ENCODE measurements at regions not wholly inside any gene's neighbourhood (a gene's known extent, or its start where the extent isn't known, plus 50 kb on each side); places are given as distances from the start of the nearest gene placed in this dataset.

DNA sequence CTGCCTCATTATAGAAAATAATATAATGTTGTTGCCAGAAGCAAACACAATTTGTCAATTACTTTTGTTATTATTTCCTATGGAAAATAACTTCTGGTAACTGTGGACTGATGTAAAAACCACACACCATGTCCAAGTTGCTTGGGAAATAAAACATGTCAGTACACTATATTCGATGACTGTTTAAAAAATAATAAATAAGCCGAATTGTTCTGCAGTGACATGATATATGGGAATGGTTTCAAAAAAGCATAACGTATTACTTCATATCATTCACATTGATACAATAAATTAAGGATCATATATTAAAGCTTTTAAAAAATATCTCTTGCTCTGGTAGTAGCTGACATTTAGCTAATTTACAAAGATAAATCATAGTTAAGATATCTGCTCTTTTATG, 2062.1 kb downstream of the PCDH9 start:
- DNase-seq (ENCODE audit: low spot score) = no peak
- Histone ChIP-seq H3K9ac (ENCODE audit: low read depth in 1 of 2, low read length in 2 of 2) (no peak overlapping the region), H3K36me3 (ENCODE audit: control insufficient read depth in 4 of 4, insufficient read depth in 3 of 4, low read depth in 1 of 4, low read length in 3 of 4) (no peaks in the 10 kb centered on the region), H3K4me3 (ENCODE audit: low read depth in 1 of 3, low read length in 3 of 3) (no peak overlapping the region), H3K27me3 (ENCODE audit: control insufficient read depth in 4 of 4, insufficient read depth in 4 of 4, low read length in 3 of 4) (no peaks in the 10 kb centered on the region), H3K4me1 (ENCODE audit: control insufficient read depth in 4 of 4, insufficient read depth in 4 of 4, low read length in 3 of 4) (no peaks in the 10 kb centered on the region), H3K27ac (ENCODE audit: low read depth in 1 of 2, low read length in 2 of 2) (no peak overlapping the region), H3K9me3 (ENCODE audit: control insufficient read depth in 4 of 4, low read length in 3 of 4) (no peaks in the 10 kb centered on the region)
- TF ChIP-seq JUND (IDR thresholded peaks at IDR 0.05) (no peak), YY1 (IDR thresholded peaks at IDR 0.05) (no peak), ATF3 (IDR thresholded peaks at IDR 0.05) (no peak), EGR1 (IDR thresholded peaks at IDR 0.05; ENCODE audit: low read depth in 2 of 2) (no peak), HNF4G (IDR thresholded peaks at IDR 0.05) (no peak), FOXA2 (IDR thresholded peaks at IDR 0.05) (no peak), HNF4A (conservative IDR thresholded peaks at IDR 0.05) (no peak), TAF1 (conservative IDR thresholded peaks at IDR 0.05) (no peak), FOXA1 (IDR thresholded peaks at IDR 0.05) (no peak)
- TF ChIP-seq, protein P1, sequence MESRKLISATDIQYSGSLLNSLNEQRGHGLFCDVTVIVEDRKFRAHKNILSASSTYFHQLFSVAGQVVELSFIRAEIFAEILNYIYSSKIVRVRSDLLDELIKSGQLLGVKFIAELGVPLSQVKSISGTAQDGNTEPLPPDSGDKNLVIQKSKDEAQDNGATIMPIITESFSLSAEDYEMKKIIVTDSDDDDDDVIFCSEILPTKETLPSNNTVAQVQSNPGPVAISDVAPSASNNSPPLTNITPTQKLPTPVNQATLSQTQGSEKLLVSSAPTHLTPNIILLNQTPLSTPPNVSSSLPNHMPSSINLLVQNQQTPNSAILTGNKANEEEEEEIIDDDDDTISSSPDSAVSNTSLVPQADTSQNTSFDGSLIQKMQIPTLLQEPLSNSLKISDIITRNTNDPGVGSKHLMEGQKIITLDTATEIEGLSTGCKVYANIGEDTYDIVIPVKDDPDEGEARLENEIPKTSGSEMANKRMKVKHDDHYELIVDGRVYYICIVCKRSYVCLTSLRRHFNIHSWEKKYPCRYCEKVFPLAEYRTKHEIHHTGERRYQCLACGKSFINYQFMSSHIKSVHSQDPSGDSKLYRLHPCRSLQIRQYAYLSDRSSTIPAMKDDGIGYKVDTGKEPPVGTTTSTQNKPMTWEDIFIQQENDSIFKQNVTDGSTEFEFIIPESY (IDR thresholded peaks at IDR 0.05) = no peak
- TF ChIP-seq, protein P2, sequence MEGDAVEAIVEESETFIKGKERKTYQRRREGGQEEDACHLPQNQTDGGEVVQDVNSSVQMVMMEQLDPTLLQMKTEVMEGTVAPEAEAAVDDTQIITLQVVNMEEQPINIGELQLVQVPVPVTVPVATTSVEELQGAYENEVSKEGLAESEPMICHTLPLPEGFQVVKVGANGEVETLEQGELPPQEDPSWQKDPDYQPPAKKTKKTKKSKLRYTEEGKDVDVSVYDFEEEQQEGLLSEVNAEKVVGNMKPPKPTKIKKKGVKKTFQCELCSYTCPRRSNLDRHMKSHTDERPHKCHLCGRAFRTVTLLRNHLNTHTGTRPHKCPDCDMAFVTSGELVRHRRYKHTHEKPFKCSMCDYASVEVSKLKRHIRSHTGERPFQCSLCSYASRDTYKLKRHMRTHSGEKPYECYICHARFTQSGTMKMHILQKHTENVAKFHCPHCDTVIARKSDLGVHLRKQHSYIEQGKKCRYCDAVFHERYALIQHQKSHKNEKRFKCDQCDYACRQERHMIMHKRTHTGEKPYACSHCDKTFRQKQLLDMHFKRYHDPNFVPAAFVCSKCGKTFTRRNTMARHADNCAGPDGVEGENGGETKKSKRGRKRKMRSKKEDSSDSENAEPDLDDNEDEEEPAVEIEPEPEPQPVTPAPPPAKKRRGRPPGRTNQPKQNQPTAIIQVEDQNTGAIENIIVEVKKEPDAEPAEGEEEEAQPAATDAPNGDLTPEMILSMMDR (IDR thresholded peaks at IDR 0.05; ENCODE audit: low read depth, low read length, missing input control) = no peak
- 65% methylated on average over 3 of the region's 3 CpGs for WGBS

DNA sequence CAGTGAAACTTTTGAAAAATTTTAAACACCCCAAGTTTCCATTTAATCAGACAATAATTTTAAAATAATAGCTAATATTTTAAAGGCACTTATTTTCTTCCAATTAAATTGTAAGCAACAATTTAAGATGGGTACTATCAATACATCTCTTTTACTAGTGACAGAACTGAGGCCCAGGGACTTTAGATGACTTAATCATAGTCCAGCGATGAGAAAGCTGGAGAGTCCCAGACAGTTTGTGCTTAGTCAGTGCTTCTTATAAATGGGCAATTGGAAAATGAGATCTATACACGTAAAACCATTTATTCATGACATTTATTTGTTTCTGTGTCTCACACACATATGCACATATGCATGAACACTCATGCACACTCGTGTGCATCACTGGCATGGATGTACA, 2063.5 kb downstream of the PCDH9 start:
- H3K27me3 ChIP-seq (ENCODE audit: control insufficient read depth in 4 of 4, insufficient read depth in 4 of 4, low read length in 3 of 4) = no peaks in the 10 kb centered on the region
- TF ChIP-seq GABPA (IDR thresholded peaks at IDR 0.05 in 1 of 2, conservative IDR thresholded peaks at IDR 0.05 in 1 of 2) (no peak), ATF3 (IDR thresholded peaks at IDR 0.05) (no peak), TAF1 (conservative IDR thresholded peaks at IDR 0.05) (no peak), YY1 (IDR thresholded peaks at IDR 0.05) (no peak), REST (IDR thresholded peaks at IDR 0.05) (no peak), EGR1 (IDR thresholded peaks at IDR 0.05; ENCODE audit: low read depth in 2 of 2) (no peak), FOXA2 (IDR thresholded peaks at IDR 0.05) (no peak), SP1 (IDR thresholded peaks at IDR 0.05) (no peak), JUND (IDR thresholded peaks at IDR 0.05) (no peak), NR2F2 (IDR thresholded peaks at IDR 0.05) (no peak), HNF4G (IDR thresholded peaks at IDR 0.05) (no peak), RXRA (IDR thresholded peaks at IDR 0.05) (no peak)
- TF ChIP-seq, protein P3, sequence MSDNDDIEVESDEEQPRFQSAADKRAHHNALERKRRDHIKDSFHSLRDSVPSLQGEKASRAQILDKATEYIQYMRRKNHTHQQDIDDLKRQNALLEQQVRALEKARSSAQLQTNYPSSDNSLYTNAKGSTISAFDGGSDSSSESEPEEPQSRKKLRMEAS (IDR thresholded peaks at IDR 0.05) = no peak
- TF ChIP-seq, protein P1 (IDR thresholded peaks at IDR 0.05) = no peak
- TF ChIP-seq, protein P2 (IDR thresholded peaks at IDR 0.05; ENCODE audit: low read depth, low read length, missing input control) = no peak
- H3K9ac ChIP-seq (ENCODE audit: low read depth in 1 of 2, low read length in 2 of 2) = no peak overlapping the region
- WGBS = 71% methylated on average over 3 of the region's 3 CpGs
- no peaks in the 10 kb centered on the region for H3K36me3 ChIP-seq (ENCODE audit: control insufficient read depth in 4 of 4, insufficient read depth in 3 of 4, low read depth in 1 of 4, low read length in 3 of 4)
- no peaks in the 10 kb centered on the region for H3K9me3 ChIP-seq (ENCODE audit: control insufficient read depth in 4 of 4, low read length in 3 of 4)
- H3K4me3 ChIP-seq (ENCODE audit: low read depth in 1 of 3, low read length in 3 of 3) = no peak overlapping the region
- DNase-seq (ENCODE audit: low spot score) = no peak
- H3K27ac ChIP-seq (ENCODE audit: low read depth in 1 of 2, low read length in 2 of 2) = no peak overlapping the region
- no peaks in the 10 kb centered on the region for H3K4me1 ChIP-seq (ENCODE audit: control insufficient read depth in 4 of 4, insufficient read depth in 4 of 4, low read length in 3 of 4)

All from liver (tissue), 8 donors.